IMR-90 (cell line): ENCODE measurements at regions not wholly inside any gene's neighbourhood (a gene's known extent, or its start where the extent isn't known, plus 50 kb on each side); places are given as distances from the start of the nearest gene placed in this dataset.

Experiments used
- ATAC-seq: fragments of 200-7000 bp; cut with Tn5 transposase; 2 replicates; pipeline ENCODE4 v1.9.1; 2020; ENCODE audit warnings: low read depth, mild to moderate bottlenecking, moderate library complexity
- BruUV-seq: library from RNA; stranded (reverse); fragments of 400-500 nt; replicated peaks from 2 replicates; lab custom pipeline; 2021; lab: Mats Ljungman, UMichigan
- CTCF ChIA-PET: fragments of 300-600 bp; formaldehyde crosslinking; extraction: SDS; loops from one replicate; lab custom pipeline; 2021; ENCODE audit warnings: antibody characterized with exemption; lab: Yijun Ruan, JAX
- POLR2A ChIA-PET: fragments of 300-600 bp; sonication (Branson Sonifier 250); formaldehyde crosslinking; loops from one replicate; lab custom pipeline; 2022; ENCODE audit warnings: antibody characterized with exemption; ENCODE audit not compliant: unreplicated experiment; lab: Charles Lee
- DNase-seq: peaks from one replicate; pipeline ENCODE4 v3.0.0; 2013
- H2AFZ ChIP-seq: replicated peaks from 2 replicates; pipeline ENCODE3; 2013; ENCODE audit warnings: low read length, mild to moderate bottlenecking; ENCODE audit not compliant: poor library complexity
- H2AK5ac ChIP-seq: 2 replicates; pipeline ENCODE4 v1.6.1; 2013; ENCODE audit warnings: low read depth, low read length, inconsistent platforms
- H2AK9ac ChIP-seq: replicated peaks from 2 replicates; pipeline ENCODE3; 2013; ENCODE audit warnings: mild to moderate bottlenecking, low read depth, low read length, moderate library complexity; ENCODE audit not compliant: poor library complexity
- H2BK120ac ChIP-seq: 2 replicates; pipeline ENCODE4 v1.6.1; 2013; ENCODE audit warnings: low read depth, low read length, inconsistent platforms
- H2BK15ac ChIP-seq: 3 replicates; pipeline ENCODE4 v1.6.1; 2013; ENCODE audit warnings: low read depth, low read length, inconsistent platforms
- H2BK20ac ChIP-seq: 2 replicates; pipeline ENCODE4 v1.6.1; 2013; ENCODE audit warnings: low read depth, mild to moderate bottlenecking, inconsistent platforms, low read length, moderate library complexity
- H2BK5ac ChIP-seq: 2 replicates; pipeline ENCODE4 v1.6.1; 2013; ENCODE audit warnings: mild to moderate bottlenecking, low read depth, low read length, inconsistent platforms; ENCODE audit not compliant: poor library complexity, severe bottlenecking
- H3K14ac ChIP-seq: replicated peaks from 2 replicates; pipeline ENCODE4 v1.6.1; 2013; ENCODE audit warnings: low read depth, low read length, inconsistent platforms
- H3K18ac ChIP-seq: 2 replicates; pipeline ENCODE4 v1.6.1; 2013; ENCODE audit warnings: low read depth, low read length, control low read depth
- H3K23ac ChIP-seq: 2 replicates; pipeline ENCODE4 v1.6.1; 2013; ENCODE audit warnings: low read depth, low read length, inconsistent platforms
- H3K27ac ChIP-seq: 2 replicates; pipeline ENCODE4 v1.5.1; 2013; ENCODE audit warnings: mild to moderate bottlenecking, control low read depth, low read length; ENCODE audit not compliant: insufficient read depth
- H3K27me3 ChIP-seq: 2 replicates; pipeline ENCODE4 v1.6.1; 2013; ENCODE audit warnings: low read length; ENCODE audit not compliant: control insufficient read depth, insufficient read depth
- H3K36me3 ChIP-seq: 2 replicates; pipeline ENCODE4 v1.6.1; 2013; ENCODE audit warnings: low read length, mixed read lengths; ENCODE audit not compliant: control insufficient read depth, insufficient read depth
- H3K4ac ChIP-seq: 2 replicates; pipeline ENCODE4 v1.6.1; 2013; ENCODE audit warnings: low read depth, low read length, inconsistent platforms
- H3K4me1 ChIP-seq: 2 replicates; pipeline ENCODE4 v1.6.1; 2013; ENCODE audit warnings: low read length, mixed read lengths; ENCODE audit not compliant: control insufficient read depth, insufficient read depth
- H3K4me2 ChIP-seq: 2 replicates; pipeline ENCODE4 v1.6.1; 2013; ENCODE audit warnings: low read depth, mild to moderate bottlenecking, control low read depth, low read length, moderate library complexity
- H3K4me3 ChIP-seq: 2 replicates; pipeline ENCODE4 v1.5.1; 2013; ENCODE audit warnings: low read depth, mild to moderate bottlenecking, control low read depth, low read length, moderate library complexity; ENCODE audit not compliant: insufficient read depth
- H3K56ac ChIP-seq: 2 replicates; pipeline ENCODE4 v1.6.1; 2013; ENCODE audit warnings: low read length, inconsistent platforms; ENCODE audit not compliant: insufficient read depth; ENCODE audit errors: extremely low read depth
- H3K79me1 ChIP-seq, 2 experiments: 2 replicates each; pipeline ENCODE4 v1.6.1; 2013; ENCODE audit warnings: low read length in 2 of 2, inconsistent platforms in 1 of 2, low read depth in 1 of 2
- H3K9ac ChIP-seq: 2 replicates; pipeline ENCODE4 v1.6.1; 2013; ENCODE audit warnings: low read depth, low read length, control low read depth
- H3K9me1 ChIP-seq: 2 replicates; pipeline ENCODE4 v1.6.1; 2013; ENCODE audit warnings: low read length, inconsistent platforms; ENCODE audit not compliant: insufficient read depth
- H3K9me3 ChIP-seq: 2 replicates; pipeline ENCODE4 v1.6.1; 2013; ENCODE audit warnings: low read length; ENCODE audit not compliant: control insufficient read depth, insufficient read depth
- H4K20me1 ChIP-seq: 2 replicates; pipeline ENCODE4 v1.6.1; 2013; ENCODE audit warnings: low read length, inconsistent platforms; ENCODE audit not compliant: insufficient read depth
- H4K5ac ChIP-seq: 2 replicates; pipeline ENCODE4 v1.6.1; 2013; ENCODE audit warnings: mild to moderate bottlenecking, low read depth, low read length, control low read depth
- H4K8ac ChIP-seq, 2 experiments: 2 replicates each; pipeline ENCODE4 v1.6.1; 2013; ENCODE audit warnings: low read depth in 2 of 2, low read length in 2 of 2, control low read depth in 1 of 2, inconsistent platforms in 1 of 2
- H4K91ac ChIP-seq: 2 replicates; pipeline ENCODE4 v1.6.1; 2013; ENCODE audit warnings: low read depth, low read length, inconsistent platforms; ENCODE audit not compliant: insufficient read depth
- FOS ChIP-seq: fragments of 150-350 bp; IDR thresholded peaks from 2 replicates; pipeline ENCODE4 v1.6.1; 2016; ENCODE audit warnings: low read depth, low read length
- POLR2A ChIP-seq: IDR thresholded peaks from 2 replicates; pipeline ENCODE4 v1.6.1; 2012; ENCODE audit warnings: mild to moderate bottlenecking, low read depth, low read length
- SMC3 ChIP-seq: fragments of 150-350 bp; IDR thresholded peaks from 2 replicates; pipeline ENCODE4 v1.6.1; 2016; ENCODE audit warnings: low read depth, mild to moderate bottlenecking, antibody characterized with exemption, low read length, moderate library complexity
- WGBS, 2 experiments: methylation state at CpG; one replicate each; pipeline versions ENCODE4 v1.1.5 to v1.1.7; 2013; ENCODE audit warnings: missing lambda C conversion rate in 2 of 2; ENCODE audit not compliant: insufficient read length in 1 of 2; ENCODE audit errors: extremely low coverage in 2 of 2; 5-methylcytosine and 5-hydroxymethylcytosine counted together
- dilution Hi-C: fragments of 300-500 bp; cut with HindIII; formaldehyde crosslinking; loops from one replicate; pipeline ENCODE4 v1.14.3; 2018; ENCODE audit warnings: low sequenced_read_pairs; ENCODE audit not compliant: unreplicated experiment
- in situ Hi-C: fragments of 300-500 bp; cut with MboI; formaldehyde crosslinking; loops from 3 replicates; pipeline ENCODE4 v1.14.3; 2019; ENCODE audit warnings: low sequenced_read_pairs, inconsistent platforms, mixed read lengths
- intact Hi-C: fragments of 100-400 bp; cut with micrococcal nuclease; formaldehyde crosslinking; loops from 2 replicates; pipeline ENCODE4 v1.10.0; 2022

DNA sequence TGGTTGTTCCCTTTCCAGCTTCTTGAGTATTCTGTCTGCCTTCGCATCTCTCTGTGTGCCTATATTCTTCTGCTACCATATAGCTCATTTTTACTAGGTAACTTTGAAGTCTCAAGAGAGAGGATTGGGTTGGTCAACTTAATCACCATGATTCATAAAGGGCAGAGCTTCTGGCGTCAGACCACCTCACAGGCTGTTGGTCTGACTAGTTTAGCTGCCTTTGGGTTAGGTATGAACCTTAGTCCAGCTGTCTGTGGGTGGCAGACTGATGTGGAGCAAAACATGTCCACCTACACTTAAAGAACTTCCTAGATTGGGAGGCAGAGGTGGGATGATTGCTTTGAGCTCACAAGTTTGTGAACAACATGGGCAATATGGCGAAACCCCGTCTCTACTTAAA lies 192.2 kb upstream of the SGK1 start:
- DNase-seq (peak; percentile 85), ATAC-seq (no peak)
- Histone ChIP-seq H3K9ac (no peak overlapping the region), H3K27me3 (no peaks in the 10 kb centered on the region), H2BK5ac (no peak overlapping the region), H4K8ac (no peak overlapping the region), H3K4me2 (no peak overlapping the region), H2AK5ac (no peak overlapping the region; the same call in 1 of the 2 replicates), H3K79me1 (no peaks in the 10 kb centered on the region), H2BK120ac (no peak overlapping the region), H3K9me1 (no peaks in the 10 kb centered on the region), H3K27ac (no peak overlapping the region), H4K20me1 (no peaks in the 10 kb centered on the region), H3K36me3 (no peaks in the 10 kb centered on the region), H3K18ac (no peak overlapping the region), H3K23ac (no peak overlapping the region), H2BK15ac (no peak overlapping the region), H4K91ac (no peak overlapping the region), H2AFZ (no peak overlapping the region), H3K14ac (no peak overlapping the region), H3K9me3 (no peaks in the 10 kb centered on the region), H2AK9ac (no peak overlapping the region), H2BK20ac (peak overlapping the region; percentile 5; the same call in 1 of the 2 replicates), H3K4me3 (no peak overlapping the region), H3K4ac (no peak overlapping the region), H3K4me1 (peaks cover 8% of the 10 kb centered on the region), H3K56ac (no peak overlapping the region), H4K5ac (no peak overlapping the region)
- POLR2A ChIA-PET, result interaction anchor here (0.8 kb wide), 1 partner anchor 42 kb away, joined by 3 read pairs; no protein-coding TSS in a partner anchor
- in situ Hi-C loops, result no loop called here
- 0 out of 2 replicates have a peak, but pooled peaks have one; percentile 22 for TF ChIP-seq FOS
- no peak for TF ChIP-seq POLR2A
- no peak for TF ChIP-seq SMC3
- CTCF ChIA-PET, result no interaction called here
- no TSS peak for BruUV-seq
- intact Hi-C loops, result no loop called here
- no CpG with 5 or more reads among the region's 4 CpGs for WGBS, 2 experiments
- dilution Hi-C loops, result no loop called here
